H1 (cell line): ENCODE measurements at regions not wholly inside any gene's neighbourhood (a gene's known extent, or its start where the extent isn't known, plus 50 kb on each side); places are given as distances from the start of the nearest gene placed in this dataset.

Experiments
- CTCF ChIA-PET: fragments of 300-600 bp; sonication (Branson Sonifier 250); formaldehyde crosslinking; loops from one replicate; lab custom pipeline; 2021; ENCODE audit not compliant: partially characterized antibody; lab: Charles Lee
- POLR2A ChIA-PET: fragments of 300-600 bp; sonication (Branson Sonifier 250); formaldehyde crosslinking; loops from one replicate; lab custom pipeline; 2021; ENCODE audit warnings: inconsistent platforms; ENCODE audit not compliant: partially characterized antibody; lab: Charles Lee
- DNase-seq, 2 experiments: peaks; one replicate each; pipeline versions ENCODE4 v3.0.0 to v3.0.0-alpha.2; 2010 to 2022; ENCODE audit warnings: low spot score in 2 of 2, low read depth in 1 of 2, mixed read lengths in 1 of 2
- FAIRE-seq: peaks from 2 replicates; lab custom pipeline; 2011; peaks lifted over from hg19 to GRCh38; lab: Jason Lieb, UNC
- H2AFZ ChIP-seq: 2 replicates; pipeline ENCODE4 v1.8.1; 2012; ENCODE audit warnings: low read length, inconsistent platforms
- H2AK5ac ChIP-seq: 2 replicates; pipeline ENCODE4 v1.6.1; 2013; ENCODE audit warnings: low read depth, low read length
- H2BK120ac ChIP-seq: replicated peaks from 2 replicates; pipeline ENCODE3; 2013; ENCODE audit warnings: low read depth, low read length, inconsistent platforms
- H2BK12ac ChIP-seq: 2 replicates; pipeline ENCODE4 v1.6.1; 2013; ENCODE audit warnings: low read depth, low read length
- H2BK15ac ChIP-seq: 2 replicates; pipeline ENCODE4 v1.6.1; 2013; ENCODE audit warnings: low read length
- H2BK20ac ChIP-seq: 2 replicates; pipeline ENCODE4 v1.6.1; 2013; ENCODE audit warnings: low read length
- H2BK5ac ChIP-seq: 2 replicates; pipeline ENCODE4 v1.6.1; 2013; ENCODE audit warnings: low read depth, low read length
- H3K14ac ChIP-seq: 2 replicates; pipeline ENCODE4 v1.6.1; 2013; ENCODE audit warnings: inconsistent platforms; ENCODE audit not compliant: insufficient read length
- H3K18ac ChIP-seq: 2 replicates; pipeline ENCODE4 v1.6.1; 2013; ENCODE audit warnings: low read length; ENCODE audit errors: extremely low read depth
- H3K23ac ChIP-seq: 2 replicates; pipeline ENCODE4 v1.6.1; 2013; ENCODE audit warnings: inconsistent platforms; ENCODE audit not compliant: insufficient read length
- H3K23me2 ChIP-seq: 2 replicates; pipeline ENCODE4 v1.6.1; 2013; ENCODE audit warnings: low read depth, low read length
- H3K27ac ChIP-seq: 2 replicates; pipeline ENCODE4 v1.6.1; 2011; ENCODE audit warnings: low read depth, low read length, inconsistent platforms
- H3K27me3 ChIP-seq, 4 experiments: replicated peaks in 1 of 4; 1 replicate in 1 of 4; 2 replicates in 3 of 4; pipeline versions ENCODE4 v1.6.1 to v1.8.1; 2011 to 2013; ENCODE audit warnings: low read length in 3 of 4, mild to moderate bottlenecking in 3 of 4, inconsistent platforms in 2 of 4, mixed read lengths in 2 of 4, moderate library complexity in 1 of 4; ENCODE audit not compliant: control insufficient read depth in 3 of 4, insufficient read depth in 3 of 4; ENCODE audit errors: extremely low read depth in 1 of 4
- H3K36me3 ChIP-seq, 4 experiments: 2 replicates each; pipeline versions ENCODE4 v1.6.1 to v1.8.1; 2011 to 2013; ENCODE audit warnings: mild to moderate bottlenecking in 4 of 4, low read length in 3 of 4, moderate library complexity in 2 of 4, control low read depth in 1 of 4, inconsistent platforms in 1 of 4; ENCODE audit not compliant: insufficient read depth in 4 of 4, control insufficient read depth in 2 of 4
- H3K4ac ChIP-seq: replicated peaks from 2 replicates; pipeline ENCODE3; 2013; ENCODE audit warnings: low read length, low read depth, mixed read lengths, inconsistent platforms; ENCODE audit not compliant: insufficient read length
- H3K4me1 ChIP-seq, 4 experiments: replicated peaks in 1 of 4; 1 replicate in 1 of 4; 2 replicates in 3 of 4; pipeline versions ENCODE4 v1.6.1 to v1.8.1; 2011 to 2013; ENCODE audit warnings: low read length in 3 of 4, inconsistent platforms in 2 of 4, mixed read lengths in 1 of 4; ENCODE audit not compliant: insufficient read depth in 4 of 4, control insufficient read depth in 3 of 4
- H3K4me2 ChIP-seq, 2 experiments: 2 replicates each; pipeline versions ENCODE4 v1.6.1 to v1.8.1; 2011 to 2013; ENCODE audit warnings: low read depth in 2 of 2, low read length in 2 of 2, control low read depth in 1 of 2, inconsistent platforms in 1 of 2, mild to moderate bottlenecking in 1 of 2; ENCODE audit not compliant: insufficient read depth in 1 of 2
- H3K4me3 ChIP-seq, 4 experiments: fragments of 200-600, 300-600 bp in 1 of 4; sonication (generic), shearing (Covaris generic), sonication (Bioruptor Twin) in 1 of 4; 2 replicates each; pipeline versions ENCODE4 v1.5.1 to v1.8.1; 2011 to 2016; ENCODE audit warnings: low read length in 4 of 4, low read depth in 3 of 4, control low read depth in 2 of 4, inconsistent platforms in 2 of 4, mild to moderate bottlenecking in 2 of 4, mixed read lengths in 1 of 4, moderate library complexity in 1 of 4; ENCODE audit not compliant: insufficient read depth in 2 of 4; ENCODE audit errors: extremely low read depth in 1 of 4
- H3K56ac ChIP-seq: replicated peaks from 2 replicates; pipeline ENCODE3; 2013; ENCODE audit warnings: low read depth, mild to moderate bottlenecking, mixed read lengths, low read length, inconsistent platforms; ENCODE audit not compliant: insufficient read length
- H3K79me1 ChIP-seq: 2 replicates; pipeline ENCODE4 v1.6.1; 2013; ENCODE audit warnings: low read depth, low read length, control low read depth
- H3K79me2 ChIP-seq, 2 experiments: 2 replicates each; pipeline versions ENCODE4 v1.6.1 to v1.8.1; 2012 to 2013; ENCODE audit warnings: low read length in 2 of 2, mild to moderate bottlenecking in 2 of 2, inconsistent platforms in 1 of 2; ENCODE audit not compliant: insufficient read depth in 2 of 2, control insufficient read depth in 1 of 2
- H3K9ac ChIP-seq, 4 experiments: replicated peaks in 1 of 4; 1 replicate in 1 of 4; 2 replicates in 3 of 4; pipeline versions ENCODE4 v1.6.1 to v1.8.1; 2011 to 2013; ENCODE audit warnings: low read depth in 3 of 4, low read length in 3 of 4, control low read depth in 2 of 4, mild to moderate bottlenecking in 2 of 4, moderate library complexity in 2 of 4, inconsistent platforms in 1 of 4; ENCODE audit errors: extremely low read depth in 1 of 4
- H3K9me3 ChIP-seq, 2 experiments: 2 replicates each; pipeline versions ENCODE4 v1.6.1 to v1.8.1; 2012 to 2013; ENCODE audit warnings: mild to moderate bottlenecking in 2 of 2, moderate library complexity in 2 of 2, control low read depth in 1 of 2, inconsistent platforms in 1 of 2, low read depth in 1 of 2, low read length in 1 of 2, mixed read lengths in 1 of 2; ENCODE audit not compliant: insufficient read depth in 2 of 2
- H4K20me1 ChIP-seq, 2 experiments: replicated peaks in 1 of 2; 2 replicates each; pipeline versions ENCODE3 to v1.8.1; 2011 to 2013; ENCODE audit warnings: inconsistent platforms in 2 of 2, low read length in 2 of 2, mild to moderate bottlenecking in 1 of 2; ENCODE audit not compliant: insufficient read depth in 2 of 2, control insufficient read depth in 1 of 2
- H4K5ac ChIP-seq: 2 replicates; pipeline ENCODE4 v1.6.1; 2013; ENCODE audit warnings: low read length, low read depth, mixed read lengths, inconsistent platforms; ENCODE audit not compliant: insufficient read length
- H4K8ac ChIP-seq: 2 replicates; pipeline ENCODE4 v1.8.0; 2013; ENCODE audit warnings: mild to moderate bottlenecking, moderate library complexity, low read length, inconsistent platforms; ENCODE audit not compliant: insufficient read depth; ENCODE audit errors: extremely low read depth
- H4K91ac ChIP-seq: replicated peaks from 2 replicates; pipeline ENCODE3; 2013; ENCODE audit warnings: low read length, mixed read lengths, inconsistent platforms; ENCODE audit not compliant: insufficient read length
- WGBS, 2 experiments: shearing (Covaris generic) in 1 of 2; methylation state at CpG; one replicate each; pipeline versions ENCODE4 v1.1.6 to v1.1.7; 2013 to 2015; ENCODE audit warnings: low lambda C conversion rate in 2 of 2, mixed read lengths in 2 of 2, inconsistent platforms in 1 of 2, low coverage in 1 of 2, missing lambda C conversion rate in 1 of 2; ENCODE audit not compliant: insufficient replicate concordance in 2 of 2, insufficient coverage in 1 of 2, insufficient read length in 1 of 2; ENCODE audit errors: extremely low coverage in 1 of 2, missing lambda C conversion rate in 1 of 2; 5-methylcytosine and 5-hydroxymethylcytosine counted together
- TF ChIP-seq, protein P1 (sequence below): fragments of 300-600 bp; sonication (generic); IDR thresholded peaks from 2 replicates; pipeline ENCODE4 v1.7.1; 2012; ENCODE audit warnings: low read length, moderate library complexity, mild to moderate bottlenecking, inconsistent platforms; ENCODE audit not compliant: insufficient replicate concordance

DNA sequence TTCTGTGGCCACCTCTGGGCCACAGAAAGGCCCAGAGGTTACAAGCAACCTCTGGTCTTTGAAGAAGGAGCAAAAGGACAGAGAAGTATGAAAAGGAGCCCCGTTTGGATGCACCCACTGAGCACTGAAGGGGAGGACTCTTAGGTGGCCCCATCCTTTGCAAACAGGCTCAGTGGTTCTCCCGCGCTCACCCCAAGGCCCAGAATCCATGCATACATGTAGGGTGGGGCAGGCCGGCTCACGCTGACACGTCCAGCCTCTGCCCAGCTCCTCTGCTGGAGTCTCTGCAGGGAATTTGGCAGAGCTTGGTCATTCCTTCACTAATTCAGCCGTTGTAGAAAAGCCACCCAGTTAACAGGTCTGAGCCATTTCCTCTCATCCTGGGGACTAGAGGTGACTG is 61.3 kb upstream of the AJAP1 start:
- Histone ChIP-seq H3K23ac (no peak overlapping the region), H3K79me1 (no peaks in the 10 kb centered on the region), H2BK20ac (no peak overlapping the region), H3K4me2 (no peak overlapping the region), H3K9me3 (no peaks in the 10 kb centered on the region), H4K8ac (no peak overlapping the region), H2AFZ (no peak overlapping the region), H4K5ac (no peak overlapping the region), H3K4ac (no peak overlapping the region), H3K79me2 (no peaks in the 10 kb centered on the region), H3K27ac (no peak overlapping the region), H3K56ac (no peak overlapping the region), H3K14ac (no peak overlapping the region), H3K23me2 (no peaks in the 10 kb centered on the region), H3K27me3 (no peaks in the 10 kb centered on the region), H2BK15ac (no peak overlapping the region), H2BK5ac (no peak overlapping the region), H3K9ac (no peak overlapping the region), H3K36me3 (no peaks in the 10 kb centered on the region), H4K91ac (no peak overlapping the region), H3K4me1 (no peaks in the 10 kb centered on the region), H2BK120ac (no peak overlapping the region), H3K18ac (no peak overlapping the region), H2AK5ac (no peak overlapping the region), H3K4me3 (no peak overlapping the region), H2BK12ac (no peak overlapping the region), H4K20me1 (no peaks in the 10 kb centered on the region)
- no peak for FAIRE-seq
- ChIA-PET CTCF (interaction anchor here (1.6 kb wide), 1 partner anchor 8 kb away, joined by 5 read pairs; no protein-coding TSS in a partner anchor), POLR2A (no interaction called here)
- no peak for DNase-seq
- 99% methylated on average over 6 of the region's 7 CpGs; no CpG with 5 or more reads in 1 of the 2 experiments for WGBS, 2 experiments
- TF ChIP-seq, protein P1, sequence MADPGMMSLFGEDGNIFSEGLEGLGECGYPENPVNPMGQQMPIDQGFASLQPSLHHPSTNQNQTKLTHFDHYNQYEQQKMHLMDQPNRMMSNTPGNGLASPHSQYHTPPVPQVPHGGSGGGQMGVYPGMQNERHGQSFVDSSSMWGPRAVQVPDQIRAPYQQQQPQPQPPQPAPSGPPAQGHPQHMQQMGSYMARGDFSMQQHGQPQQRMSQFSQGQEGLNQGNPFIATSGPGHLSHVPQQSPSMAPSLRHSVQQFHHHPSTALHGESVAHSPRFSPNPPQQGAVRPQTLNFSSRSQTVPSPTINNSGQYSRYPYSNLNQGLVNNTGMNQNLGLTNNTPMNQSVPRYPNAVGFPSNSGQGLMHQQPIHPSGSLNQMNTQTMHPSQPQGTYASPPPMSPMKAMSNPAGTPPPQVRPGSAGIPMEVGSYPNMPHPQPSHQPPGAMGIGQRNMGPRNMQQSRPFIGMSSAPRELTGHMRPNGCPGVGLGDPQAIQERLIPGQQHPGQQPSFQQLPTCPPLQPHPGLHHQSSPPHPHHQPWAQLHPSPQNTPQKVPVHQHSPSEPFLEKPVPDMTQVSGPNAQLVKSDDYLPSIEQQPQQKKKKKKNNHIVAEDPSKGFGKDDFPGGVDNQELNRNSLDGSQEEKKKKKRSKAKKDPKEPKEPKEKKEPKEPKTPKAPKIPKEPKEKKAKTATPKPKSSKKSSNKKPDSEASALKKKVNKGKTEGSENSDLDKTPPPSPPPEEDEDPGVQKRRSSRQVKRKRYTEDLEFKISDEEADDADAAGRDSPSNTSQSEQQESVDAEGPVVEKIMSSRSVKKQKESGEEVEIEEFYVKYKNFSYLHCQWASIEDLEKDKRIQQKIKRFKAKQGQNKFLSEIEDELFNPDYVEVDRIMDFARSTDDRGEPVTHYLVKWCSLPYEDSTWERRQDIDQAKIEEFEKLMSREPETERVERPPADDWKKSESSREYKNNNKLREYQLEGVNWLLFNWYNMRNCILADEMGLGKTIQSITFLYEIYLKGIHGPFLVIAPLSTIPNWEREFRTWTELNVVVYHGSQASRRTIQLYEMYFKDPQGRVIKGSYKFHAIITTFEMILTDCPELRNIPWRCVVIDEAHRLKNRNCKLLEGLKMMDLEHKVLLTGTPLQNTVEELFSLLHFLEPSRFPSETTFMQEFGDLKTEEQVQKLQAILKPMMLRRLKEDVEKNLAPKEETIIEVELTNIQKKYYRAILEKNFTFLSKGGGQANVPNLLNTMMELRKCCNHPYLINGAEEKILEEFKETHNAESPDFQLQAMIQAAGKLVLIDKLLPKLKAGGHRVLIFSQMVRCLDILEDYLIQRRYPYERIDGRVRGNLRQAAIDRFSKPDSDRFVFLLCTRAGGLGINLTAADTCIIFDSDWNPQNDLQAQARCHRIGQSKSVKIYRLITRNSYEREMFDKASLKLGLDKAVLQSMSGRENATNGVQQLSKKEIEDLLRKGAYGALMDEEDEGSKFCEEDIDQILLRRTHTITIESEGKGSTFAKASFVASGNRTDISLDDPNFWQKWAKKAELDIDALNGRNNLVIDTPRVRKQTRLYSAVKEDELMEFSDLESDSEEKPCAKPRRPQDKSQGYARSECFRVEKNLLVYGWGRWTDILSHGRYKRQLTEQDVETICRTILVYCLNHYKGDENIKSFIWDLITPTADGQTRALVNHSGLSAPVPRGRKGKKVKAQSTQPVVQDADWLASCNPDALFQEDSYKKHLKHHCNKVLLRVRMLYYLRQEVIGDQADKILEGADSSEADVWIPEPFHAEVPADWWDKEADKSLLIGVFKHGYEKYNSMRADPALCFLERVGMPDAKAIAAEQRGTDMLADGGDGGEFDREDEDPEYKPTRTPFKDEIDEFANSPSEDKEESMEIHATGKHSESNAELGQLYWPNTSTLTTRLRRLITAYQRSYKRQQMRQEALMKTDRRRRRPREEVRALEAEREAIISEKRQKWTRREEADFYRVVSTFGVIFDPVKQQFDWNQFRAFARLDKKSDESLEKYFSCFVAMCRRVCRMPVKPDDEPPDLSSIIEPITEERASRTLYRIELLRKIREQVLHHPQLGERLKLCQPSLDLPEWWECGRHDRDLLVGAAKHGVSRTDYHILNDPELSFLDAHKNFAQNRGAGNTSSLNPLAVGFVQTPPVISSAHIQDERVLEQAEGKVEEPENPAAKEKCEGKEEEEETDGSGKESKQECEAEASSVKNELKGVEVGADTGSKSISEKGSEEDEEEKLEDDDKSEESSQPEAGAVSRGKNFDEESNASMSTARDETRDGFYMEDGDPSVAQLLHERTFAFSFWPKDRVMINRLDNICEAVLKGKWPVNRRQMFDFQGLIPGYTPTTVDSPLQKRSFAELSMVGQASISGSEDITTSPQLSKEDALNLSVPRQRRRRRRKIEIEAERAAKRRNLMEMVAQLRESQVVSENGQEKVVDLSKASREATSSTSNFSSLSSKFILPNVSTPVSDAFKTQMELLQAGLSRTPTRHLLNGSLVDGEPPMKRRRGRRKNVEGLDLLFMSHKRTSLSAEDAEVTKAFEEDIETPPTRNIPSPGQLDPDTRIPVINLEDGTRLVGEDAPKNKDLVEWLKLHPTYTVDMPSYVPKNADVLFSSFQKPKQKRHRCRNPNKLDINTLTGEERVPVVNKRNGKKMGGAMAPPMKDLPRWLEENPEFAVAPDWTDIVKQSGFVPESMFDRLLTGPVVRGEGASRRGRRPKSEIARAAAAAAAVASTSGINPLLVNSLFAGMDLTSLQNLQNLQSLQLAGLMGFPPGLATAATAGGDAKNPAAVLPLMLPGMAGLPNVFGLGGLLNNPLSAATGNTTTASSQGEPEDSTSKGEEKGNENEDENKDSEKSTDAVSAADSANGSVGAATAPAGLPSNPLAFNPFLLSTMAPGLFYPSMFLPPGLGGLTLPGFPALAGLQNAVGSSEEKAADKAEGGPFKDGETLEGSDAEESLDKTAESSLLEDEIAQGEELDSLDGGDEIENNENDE: no peak
